ENCODE measurements at regions not wholly inside any gene's neighbourhood (a gene's known extent, or its start where the extent isn't known, plus 50 kb on each side); places are given as distances from the start of the nearest gene placed in this dataset.

- no peaks in the 10 kb centered on the region for H3K36me3 Mint-ChIP-seq (ENCODE audit: low read depth)
- H3K27ac Mint-ChIP-seq: no peak overlapping the region
- H3K4me3 Mint-ChIP-seq: no peak overlapping the region
- H3K9me3 Mint-ChIP-seq: no peaks in the 10 kb centered on the region
- peaks cover 9% of the 10 kb centered on the region for H3K27me3 Mint-ChIP-seq (ENCODE audit: low read depth, poor library complexity)
- no peak for TF ChIP-seq CTCF (IDR thresholded peaks at IDR 0.05)
- DNase-seq: no peak
- peaks cover 13% of the 10 kb centered on the region for H3K4me1 Mint-ChIP-seq
Observed at GRCh38 chr2:66899109-66899508, 464.2 kb downstream of the MEIS1 start.

- Mint-ChIP-seq H3K27ac (no peak overlapping the region), H3K4me1 (peaks cover 14% of the 10 kb centered on the region), H3K36me3 (ENCODE audit: low read depth) (no peaks in the 10 kb centered on the region), H3K9me3 (no peaks in the 10 kb centered on the region), H3K27me3 (ENCODE audit: low read depth, poor library complexity) (peaks cover 9% of the 10 kb centered on the region), H3K4me3 (no peak overlapping the region)
- no peak for TF ChIP-seq CTCF (IDR thresholded peaks at IDR 0.05)
- no peak for DNase-seq
Observed at GRCh38 chr2:66899648-66900047, 464.7 kb downstream of the MEIS1 start.

- Mint-ChIP-seq H3K9me3 (no peaks in the 10 kb centered on the region), H3K4me3 (no peak overlapping the region), H3K4me1 (peaks cover 28% of the 10 kb centered on the region), H3K36me3 (ENCODE audit: low read depth) (no peaks in the 10 kb centered on the region), H3K27ac (no peak overlapping the region), H3K27me3 (ENCODE audit: low read depth, poor library complexity) (peaks cover 9% of the 10 kb centered on the region)
- no peak for TF ChIP-seq CTCF (IDR thresholded peaks at IDR 0.05)
- DNase-seq: no peak
Observed at GRCh38 chr2:66901344-66901743, 466.4 kb downstream of the MEIS1 start.

GRCh38 chr2:66903183-66903582 lies 468.3 kb downstream of the MEIS1 start:
- H3K27me3 Mint-ChIP-seq (ENCODE audit: low read depth, poor library complexity): peaks cover 4% of the 10 kb centered on the region

GRCh38 chr2:66903745-66904465 lies 469.0 kb downstream of the MEIS1 start:
- Mint-ChIP-seq H3K36me3 (ENCODE audit: low read depth) (no peaks in the 10 kb centered on the region), H3K4me1 (peaks cover 28% of the 10 kb centered on the region), H3K27me3 (ENCODE audit: low read depth, poor library complexity) (peaks cover 4% of the 10 kb centered on the region), H3K27ac (no peak overlapping the region), H3K4me3 (no peak overlapping the region), H3K9me3 (no peaks in the 10 kb centered on the region)
- TF ChIP-seq CTCF (IDR thresholded peaks at IDR 0.05): no peak
- DNase-seq: no peak

More at GRCh38 chr2:66903183-66903582, 468.3 kb downstream of the MEIS1 start:
- no peak overlapping the region for H3K27ac Mint-ChIP-seq
- DNase-seq: no peak
- no peaks in the 10 kb centered on the region for H3K36me3 Mint-ChIP-seq (ENCODE audit: low read depth)
- H3K9me3 Mint-ChIP-seq: no peaks in the 10 kb centered on the region
- TF ChIP-seq CTCF (IDR thresholded peaks at IDR 0.05): no peak
- peaks cover 28% of the 10 kb centered on the region for H3K4me1 Mint-ChIP-seq
- H3K4me3 Mint-ChIP-seq: no peak overlapping the region

- no peak overlapping the region for H3K4me3 Mint-ChIP-seq
- no peak for TF ChIP-seq CTCF (IDR thresholded peaks at IDR 0.05)
- H3K27me3 Mint-ChIP-seq (ENCODE audit: low read depth, poor library complexity): no peaks in the 10 kb centered on the region
- no peak overlapping the region for H3K27ac Mint-ChIP-seq
- no peaks in the 10 kb centered on the region for H3K4me1 Mint-ChIP-seq
- no peaks in the 10 kb centered on the region for H3K36me3 Mint-ChIP-seq (ENCODE audit: low read depth)
- DNase-seq: no peak
- peaks cover 10% of the 10 kb centered on the region for H3K9me3 Mint-ChIP-seq
Observed at GRCh38 chr2:66915237-66915636, 480.3 kb downstream of the MEIS1 start.

Measured in nephron progenitor cell (in vitro differentiated cells).